ENCODE measurements at regions not wholly inside any gene's neighbourhood (a gene's known extent, or its start where the extent isn't known, plus 50 kb on each side); places are given as distances from the start of the nearest gene placed in this dataset.

DNA sequence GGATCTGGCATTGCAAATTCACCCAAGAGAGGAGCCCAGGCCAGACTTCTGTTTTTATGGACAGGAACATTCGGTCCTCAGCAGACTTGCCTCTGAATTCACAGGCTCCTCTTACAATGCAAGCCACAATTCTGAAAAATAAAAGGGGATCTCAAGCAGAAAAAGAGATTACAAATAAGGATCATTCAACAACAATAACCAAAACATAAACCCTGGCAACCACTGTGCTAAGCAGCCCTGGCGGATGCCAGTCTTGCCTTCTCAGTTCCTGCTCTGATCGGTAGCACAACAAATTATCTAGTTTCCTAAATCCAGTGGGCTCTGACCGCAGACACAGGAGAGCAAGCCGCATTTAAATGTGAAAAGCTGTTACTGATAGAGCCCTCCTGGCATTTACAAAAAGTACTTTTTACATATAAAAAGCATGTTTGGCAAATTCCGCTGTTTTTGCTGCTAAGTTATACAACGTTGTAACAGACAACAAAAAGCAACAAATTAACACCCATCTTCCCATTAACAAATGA lies 123.4 kb upstream of the FOXD3 start:
- DNase-seq, result peak in 22 of 56 donors; percentile 1 to 55 (median 8)

DNA sequence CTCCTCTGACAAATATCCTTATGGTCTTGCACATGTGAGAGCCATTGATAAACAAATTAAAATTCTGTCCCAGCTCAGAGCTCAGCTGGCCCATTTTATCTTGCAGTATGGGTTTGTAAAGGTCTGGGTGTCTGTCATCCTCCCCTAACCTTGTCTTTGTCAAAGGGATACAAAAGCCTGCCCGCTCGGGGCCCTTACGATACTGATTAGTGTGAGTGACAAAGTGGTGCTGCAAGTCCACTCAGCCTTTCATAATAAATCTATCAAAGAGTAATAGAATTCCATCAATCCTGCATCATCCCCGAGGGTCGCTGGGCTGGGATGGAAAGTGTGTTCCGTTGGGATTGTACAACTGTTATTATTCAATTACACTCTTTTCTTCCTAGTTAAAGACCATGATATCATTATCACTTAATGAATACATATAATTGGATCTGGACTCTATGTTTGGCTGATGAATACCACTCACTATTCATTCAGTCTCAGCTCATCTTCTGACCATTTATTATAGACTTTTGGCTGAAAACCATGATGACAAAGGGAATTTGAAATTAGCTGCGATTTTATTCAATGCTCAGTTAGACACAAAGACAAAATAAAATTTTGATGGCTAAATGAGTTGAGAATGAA lies 122.5 kb upstream of the FOXD3 start:
- DNase-seq, result peak in 3 of 56 donors; percentile 0 to 1 (median 1)

DNA sequence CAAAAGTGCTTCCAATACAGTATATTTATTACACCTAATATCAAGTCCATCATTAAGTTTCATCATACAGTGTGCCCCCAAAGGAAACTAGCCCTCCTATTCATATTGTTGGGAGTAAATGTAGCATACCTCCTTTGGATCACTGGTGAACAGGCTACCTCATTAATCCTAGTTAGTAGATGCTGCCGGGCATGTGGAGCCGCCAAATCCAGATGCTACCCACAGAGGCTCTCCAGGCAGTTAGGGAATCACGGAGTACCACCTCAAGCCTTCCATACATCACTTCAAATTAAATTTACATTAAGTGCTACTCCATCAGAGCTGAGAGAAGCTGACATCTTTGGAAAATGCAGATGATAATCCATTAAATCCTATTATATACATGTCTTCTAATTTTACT lies 121.7 kb upstream of the FOXD3 start:
- no peak for DNase-seq

DNA sequence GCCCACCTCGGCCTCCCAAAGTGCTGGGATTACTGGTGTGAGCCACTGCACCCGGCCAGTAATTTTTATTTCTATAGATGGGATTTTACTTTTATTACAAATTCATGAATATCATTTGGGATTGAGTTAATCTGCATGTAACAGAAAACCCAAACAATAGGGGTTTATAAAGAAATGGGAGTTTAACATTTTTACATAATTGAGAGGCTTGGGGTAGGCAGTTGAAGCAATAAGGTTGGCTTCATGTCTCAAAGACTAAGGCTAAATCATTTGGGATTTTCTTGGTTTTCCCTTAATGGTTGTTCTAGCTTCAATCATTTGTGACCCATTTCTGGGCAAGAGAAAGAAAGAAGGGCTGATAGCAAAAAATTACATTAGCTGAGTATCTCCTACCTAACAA lies 118.7 kb upstream of the FOXD3 start:
- DNase-seq, result no peak

DNA sequence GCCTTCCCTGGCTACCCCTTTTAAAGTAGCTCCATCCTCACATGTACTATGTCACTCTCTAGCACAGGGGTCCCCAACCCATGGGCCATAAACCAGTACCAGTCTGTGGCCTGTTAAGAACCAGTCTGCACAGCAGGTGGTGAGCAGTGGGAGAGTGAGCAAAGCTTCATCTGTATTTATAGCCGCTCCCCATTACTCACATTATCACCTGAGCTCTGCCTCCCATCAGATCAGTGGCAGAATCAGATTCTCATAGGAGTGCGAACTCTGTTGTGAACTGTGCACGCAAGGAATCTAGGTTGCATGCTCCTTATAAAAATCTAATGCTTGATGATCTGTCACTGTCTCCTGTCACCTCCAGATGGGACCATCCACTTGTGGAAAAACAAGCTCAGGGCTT lies 116.6 kb upstream of the FOXD3 start:
- no peak for DNase-seq

DNA sequence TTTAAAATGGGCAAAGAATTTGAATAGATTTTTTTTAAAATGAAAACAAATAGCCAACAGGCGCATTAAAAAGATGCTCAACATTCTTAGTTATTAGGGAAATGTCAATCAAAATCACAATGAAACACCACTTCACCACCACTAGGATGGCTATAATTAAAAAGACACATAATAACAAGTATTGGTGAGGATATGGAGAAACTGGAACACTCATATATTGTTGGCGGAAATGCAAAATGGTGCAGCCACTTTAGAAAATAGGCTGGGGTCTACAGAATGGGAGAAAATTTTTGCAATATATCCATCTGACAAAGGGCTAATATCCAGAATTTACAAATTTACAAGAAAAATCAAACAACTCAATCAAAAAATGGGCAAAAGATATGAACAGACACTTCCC lies 107.8 kb upstream of the FOXD3 start:
- no peak for DNase-seq

DNA sequence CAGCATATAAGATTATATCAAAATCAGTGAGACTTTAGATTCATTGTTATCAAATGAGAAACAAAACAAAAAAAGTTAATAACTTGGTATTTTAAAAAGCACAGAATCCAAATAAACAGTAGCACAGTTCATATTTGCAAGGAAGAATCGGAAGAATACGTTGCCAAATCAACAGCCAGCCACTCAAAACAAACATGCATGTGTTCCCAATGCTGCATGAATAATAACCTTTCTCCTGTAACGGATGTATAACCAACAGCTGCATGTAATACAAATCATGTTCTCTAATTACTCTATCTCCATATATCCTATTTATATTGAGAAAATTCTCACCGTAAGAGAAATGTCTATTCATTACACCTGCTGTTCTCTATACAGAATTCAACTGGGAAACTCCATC lies 98.9 kb upstream of the FOXD3 start:
- no peak for DNase-seq

DNA sequence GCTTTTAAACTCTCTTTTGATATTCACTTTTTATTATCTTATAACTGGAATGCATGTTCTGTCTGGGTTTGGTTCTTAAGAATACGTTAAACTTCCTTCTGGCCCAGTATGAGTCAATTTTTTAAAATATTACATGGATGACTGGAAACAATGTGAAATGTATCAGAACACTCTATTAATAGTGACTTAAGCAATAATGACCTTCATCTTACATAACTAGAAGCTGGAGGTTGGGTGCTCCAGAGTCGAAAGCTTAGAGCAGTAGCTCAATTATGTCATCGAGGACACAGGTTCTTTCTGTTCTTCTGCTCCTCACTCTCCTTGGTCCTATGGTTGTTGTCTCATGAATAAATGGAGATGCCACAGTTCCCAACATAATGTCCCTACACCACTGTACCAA lies 91.6 kb upstream of the FOXD3 start:
- DNase-seq, result no peak

DNA sequence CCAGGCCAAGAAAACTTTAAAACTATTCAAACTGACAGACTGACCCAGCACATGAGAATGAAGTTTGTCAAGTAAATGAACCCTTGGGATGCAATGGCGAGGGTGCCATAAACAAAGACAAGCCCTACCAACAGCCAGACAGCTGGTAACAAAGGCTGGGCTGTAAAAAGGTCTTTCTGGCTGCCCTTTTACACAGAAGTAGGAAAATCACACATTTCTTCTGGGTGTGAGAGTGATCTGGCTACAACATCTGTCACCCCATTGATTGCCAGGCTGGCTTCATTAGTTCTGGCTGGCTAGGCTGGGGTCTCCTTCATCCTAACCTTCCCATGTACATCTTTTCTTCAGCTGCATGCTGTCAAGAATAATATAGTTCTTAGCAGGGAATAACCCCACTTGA lies 83.6 kb upstream of the FOXD3 start:
- no peak for DNase-seq

DNA sequence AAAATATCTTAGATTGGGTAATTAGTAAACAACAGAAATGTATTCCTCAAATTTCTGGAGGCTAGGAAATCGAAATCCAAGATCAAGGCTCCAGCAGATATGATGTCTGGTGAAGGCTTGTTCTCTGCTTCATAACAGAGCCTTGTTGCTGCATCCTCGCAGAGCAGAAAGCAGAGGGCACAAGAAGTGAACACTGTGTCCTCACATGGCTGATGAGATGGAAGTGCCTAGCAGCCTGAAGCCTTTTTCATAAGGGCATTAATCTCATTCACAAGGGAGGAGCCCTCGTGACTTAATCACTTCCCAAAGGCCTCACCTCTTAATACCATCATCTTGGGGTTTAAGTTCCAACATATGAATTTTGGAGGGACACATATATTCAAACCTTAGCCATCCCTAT lies 77.2 kb upstream of the FOXD3 start:
- DNase-seq, result no peak

DNA sequence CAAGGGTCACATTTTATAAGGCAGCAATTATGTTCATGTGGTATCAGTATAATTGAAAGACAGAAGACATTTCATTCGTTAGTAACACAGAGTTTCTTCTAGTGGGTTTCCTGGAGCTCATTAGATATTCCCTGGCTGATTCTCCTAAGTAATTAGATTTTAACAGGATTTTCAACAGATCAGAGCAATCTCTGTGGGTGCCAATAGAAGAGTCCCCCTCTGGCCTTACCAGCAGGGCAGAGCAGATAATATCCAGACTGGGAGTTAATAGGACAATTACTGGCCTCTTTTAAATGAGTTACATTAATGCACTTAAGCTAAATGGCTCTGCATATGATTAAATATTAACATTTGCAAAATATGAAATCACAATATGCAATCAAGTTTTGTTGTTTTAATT lies 74.2 kb upstream of the FOXD3 start:
- no peak for DNase-seq

DNA sequence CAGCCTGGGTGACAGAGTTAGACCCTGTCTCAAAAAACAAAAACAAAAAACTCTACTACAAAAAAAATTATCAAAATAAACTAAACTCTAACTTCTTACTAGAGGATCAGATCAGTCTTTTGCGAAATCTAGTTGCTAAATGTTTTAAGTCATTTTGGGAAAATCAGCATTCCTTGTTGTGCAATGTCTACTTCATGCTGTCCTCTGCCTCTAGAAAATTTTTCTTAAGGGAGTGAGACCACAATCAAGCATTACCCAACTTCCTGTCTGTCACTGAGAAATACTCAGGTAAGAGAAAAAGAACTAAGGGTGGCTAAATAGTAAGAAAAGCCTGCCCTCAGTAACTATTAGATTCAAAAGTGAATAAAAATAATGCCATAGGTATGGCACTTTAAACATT lies 67.2 kb upstream of the FOXD3 start:
- no peak for DNase-seq

DNA sequence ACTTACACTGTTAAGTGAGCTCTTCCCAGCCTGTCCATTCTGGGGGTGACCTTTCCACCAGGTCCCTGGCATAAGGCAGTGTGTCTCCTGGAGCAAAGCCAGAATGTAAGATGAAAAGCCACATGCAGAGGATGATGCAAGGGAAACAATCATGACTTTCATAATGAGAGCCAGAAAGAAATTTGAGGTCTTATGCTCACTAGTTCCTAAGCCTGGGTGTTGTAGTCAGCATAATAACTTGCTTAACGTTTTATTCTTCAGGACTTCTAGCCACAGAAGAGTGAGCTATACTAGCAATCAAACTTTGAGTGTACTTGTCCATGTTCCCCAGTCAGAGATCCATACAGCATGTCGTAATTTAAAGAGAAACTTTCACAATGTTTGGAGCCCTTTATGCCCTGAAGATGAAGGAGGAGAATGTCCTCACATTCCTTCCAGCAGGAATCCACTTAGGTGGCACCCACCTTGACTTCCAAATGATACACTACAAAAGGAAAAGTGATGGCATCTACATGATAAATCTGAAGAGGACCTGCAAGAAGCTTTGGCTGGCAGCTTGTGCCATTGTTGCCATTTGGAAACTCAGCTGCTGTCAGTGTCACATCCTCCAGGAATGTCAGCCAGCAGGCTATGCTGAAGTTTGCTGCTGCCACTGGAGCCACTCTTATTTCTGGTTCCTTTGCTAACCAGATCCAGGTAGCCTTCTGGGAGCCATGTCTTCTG lies 60.5 kb upstream of the FOXD3 start:
- DNase-seq, result no peak

DNA sequence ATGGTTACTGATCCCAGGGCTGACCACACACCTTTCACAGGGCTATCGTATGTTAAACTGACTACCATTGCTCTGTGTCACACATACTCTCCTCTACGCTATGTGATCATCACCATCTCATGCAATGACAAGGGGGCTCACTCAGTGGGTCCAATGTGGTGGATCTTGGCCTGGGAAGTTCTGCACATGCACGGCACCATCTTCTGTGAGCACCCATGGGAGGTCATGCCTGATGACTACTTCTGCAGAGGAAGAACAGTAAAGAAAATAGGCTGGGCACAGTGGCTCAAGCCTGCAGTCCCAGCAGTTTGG lies 60.0 kb upstream of the FOXD3 start:
- DNase-seq, result no peak

DNA sequence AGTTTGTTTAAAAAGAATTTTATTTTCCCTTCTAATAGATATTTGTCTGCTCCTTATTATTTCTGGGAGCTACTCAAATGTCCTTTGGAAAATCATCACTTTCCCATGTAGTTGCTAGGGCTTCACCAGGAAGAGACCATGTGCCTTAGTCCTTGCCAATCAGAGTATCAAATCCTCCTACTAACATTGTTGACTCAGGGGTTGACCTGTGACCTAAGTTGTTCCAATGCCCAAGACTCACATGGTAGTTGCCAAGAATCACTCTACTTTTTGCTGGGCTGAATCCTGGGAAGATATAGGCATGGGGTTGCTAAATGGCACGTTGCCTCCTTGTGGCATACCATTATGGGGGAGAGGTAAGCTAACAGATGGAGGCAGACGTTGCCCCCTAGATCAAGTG lies 58.2 kb upstream of the FOXD3 start:
- no peak for DNase-seq

DNA sequence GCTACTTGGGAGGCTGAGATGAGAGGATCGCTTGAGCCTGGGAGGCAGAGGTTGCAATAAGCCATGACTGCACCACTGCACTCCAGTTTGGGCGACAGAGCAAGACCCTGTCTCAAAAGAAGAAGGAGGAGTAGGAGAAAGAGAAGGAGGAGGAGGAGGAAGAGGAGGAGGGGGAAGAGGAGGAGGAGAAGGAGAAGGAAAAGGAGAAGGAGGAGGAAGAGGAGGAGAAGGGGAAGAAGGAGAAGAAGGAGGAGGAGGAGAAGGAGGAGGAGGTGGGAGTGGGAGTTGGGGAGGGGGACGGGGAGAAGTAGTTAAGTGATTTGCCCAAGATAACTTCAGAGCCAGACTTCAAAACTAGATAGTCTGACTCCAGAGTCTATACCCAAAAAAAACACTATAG lies 55.5 kb upstream of the FOXD3 start:
- DNase-seq, result no peak

DNA sequence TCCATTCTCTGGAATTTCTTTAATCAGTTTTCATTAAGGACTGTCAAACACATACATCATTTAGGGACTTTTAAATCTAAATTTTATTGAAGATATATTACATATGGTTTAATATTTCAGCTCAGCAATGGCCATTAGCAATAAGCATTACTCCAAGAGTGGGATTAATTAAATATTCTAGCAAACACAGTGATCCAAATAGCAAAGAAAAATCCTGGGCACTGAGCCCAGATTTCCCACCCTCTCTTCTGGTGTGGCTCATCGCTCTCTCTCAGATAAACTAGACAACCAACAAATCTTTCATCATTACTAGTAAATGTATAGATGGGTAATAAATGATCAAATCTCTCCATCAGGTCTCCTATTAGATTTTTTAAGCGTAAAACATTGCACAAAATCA lies 53.5 kb upstream of the FOXD3 start:
- peak in 1 of 56 donors; percentile 57 for DNase-seq

DNA sequence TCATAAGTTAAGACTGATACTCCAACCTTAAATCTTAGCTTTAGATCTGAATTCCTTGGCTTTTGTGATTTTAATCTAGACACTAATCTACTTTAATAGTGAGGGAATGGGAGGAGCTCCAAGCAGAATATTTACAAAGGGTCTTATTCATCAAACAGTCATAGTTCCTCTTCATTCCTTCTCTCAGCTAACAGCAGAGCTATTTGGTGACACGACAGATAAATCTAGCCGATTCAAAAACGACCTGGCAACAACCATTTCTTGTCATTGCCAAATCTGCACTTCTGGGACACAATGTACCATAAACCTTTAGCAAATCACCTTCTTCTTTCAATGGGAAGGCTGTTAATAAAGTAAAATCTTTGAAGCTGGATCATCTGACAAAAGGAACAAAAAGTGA lies 52.8 kb upstream of the FOXD3 start:
- no peak for DNase-seq
